G401.6 (cell line): ENCODE measurements at regions not wholly inside any gene's neighbourhood (a gene's known extent, or its start where the extent isn't known, plus 50 kb on each side); places are given as distances from the start of the nearest gene placed in this dataset.

Experiments used
- FAIRE-seq: peaks from 2 replicates; lab custom pipeline; 2012; peaks lifted over from hg19 to GRCh38; lab: Jason Lieb, UNC

GRCh38 chr4:127558088-127558487 lies 74.7 kb upstream of the INTU start:
- FAIRE-seq, result no peak

- no peak for FAIRE-seq
Observed at GRCh38 chr4:127558489-127559407, 74.0 kb upstream of the INTU start.

DNA sequence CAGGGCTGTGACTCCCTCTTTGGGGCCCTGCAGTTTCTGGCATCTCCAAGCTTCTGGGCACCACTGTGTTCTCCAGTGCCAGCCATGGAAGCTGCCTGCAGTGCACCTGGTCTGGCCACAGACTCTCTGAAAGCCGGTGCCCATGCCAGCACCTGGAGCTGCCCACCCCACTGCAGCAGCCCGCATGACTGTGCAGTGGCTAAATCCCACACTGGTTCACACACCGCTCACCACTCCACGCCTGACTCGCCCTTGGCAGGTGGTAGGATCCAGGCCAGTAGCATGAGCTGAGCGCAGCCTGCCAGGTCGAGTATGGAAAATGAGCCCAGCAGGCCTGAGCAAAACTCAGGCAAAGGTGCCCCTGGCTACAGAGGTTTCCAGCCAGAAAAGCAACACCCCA lies 72.8 kb upstream of the INTU start:
- no peak for FAIRE-seq

DNA sequence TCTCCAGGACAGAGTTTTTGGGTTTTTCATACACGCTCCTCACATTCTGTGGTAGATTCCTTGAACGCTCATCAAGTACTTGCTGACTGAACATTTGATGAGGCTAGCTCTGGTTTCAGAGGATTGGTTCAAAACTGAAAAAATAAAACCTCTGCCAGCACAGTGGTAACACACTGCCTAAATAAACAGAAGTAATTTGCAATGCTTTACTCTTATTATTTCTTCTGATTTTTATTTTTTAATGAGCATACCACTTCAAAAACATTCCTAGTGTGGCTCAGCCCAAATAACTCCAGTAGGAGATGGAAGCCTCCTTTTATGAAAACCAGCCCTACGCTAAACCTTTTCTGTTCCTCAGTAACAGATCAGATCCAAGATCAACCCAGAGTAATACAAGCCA lies 72.0 kb upstream of the INTU start:
- no peak for FAIRE-seq

DNA sequence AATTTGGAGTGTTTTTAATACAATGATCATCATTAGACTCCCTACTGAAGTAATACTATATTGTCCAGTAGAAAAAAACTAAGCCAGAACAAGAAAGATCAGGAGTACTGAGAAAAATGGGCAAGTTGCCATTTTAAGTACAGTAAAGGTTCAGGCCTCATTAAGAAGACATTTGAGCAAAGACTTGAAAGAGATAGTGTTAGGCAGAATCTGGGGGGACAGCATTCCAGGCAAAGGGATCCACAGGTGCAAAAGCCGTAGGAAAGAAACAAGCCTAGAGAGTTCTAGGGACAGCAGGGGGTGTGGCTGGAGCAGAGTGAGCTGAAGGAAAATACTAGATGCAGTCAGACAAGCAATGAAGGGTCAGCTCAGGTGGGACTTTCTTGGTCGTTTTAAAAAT lies 58.1 kb upstream of the INTU start:
- no peak for FAIRE-seq

- FAIRE-seq, result no peak
Observed at GRCh38 chr4:127575888-127576287, 56.9 kb upstream of the INTU start.

GRCh38 chr4:127578491-127578890 lies 54.3 kb upstream of the INTU start:
- no peak for FAIRE-seq

DNA sequence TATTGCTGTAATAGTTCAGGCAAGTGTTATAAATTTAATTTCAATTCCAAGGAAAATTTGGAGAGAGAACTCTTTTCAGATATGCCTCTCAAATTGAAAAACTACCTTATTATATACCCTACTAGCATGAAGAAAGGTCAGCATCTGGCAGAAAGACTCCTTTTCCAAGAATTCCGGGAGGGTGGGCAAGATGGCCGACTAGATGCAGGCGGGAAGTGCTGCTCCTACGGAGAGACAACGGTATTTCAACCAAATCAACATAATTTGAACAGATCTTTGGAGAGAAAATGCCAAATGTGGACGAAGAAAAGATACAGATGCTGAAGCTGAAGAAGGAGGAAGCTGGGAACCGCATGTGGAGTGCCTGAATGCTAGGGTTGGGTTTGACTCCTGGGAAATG lies 53.8 kb upstream of the INTU start:
- no peak for FAIRE-seq

- FAIRE-seq, result no peak
Observed at GRCh38 chr4:127579821-127580220, 52.9 kb upstream of the INTU start.

- FAIRE-seq, result no peak
Observed at GRCh38 chr4:127580300-127580699, 52.5 kb upstream of the INTU start.

DNA sequence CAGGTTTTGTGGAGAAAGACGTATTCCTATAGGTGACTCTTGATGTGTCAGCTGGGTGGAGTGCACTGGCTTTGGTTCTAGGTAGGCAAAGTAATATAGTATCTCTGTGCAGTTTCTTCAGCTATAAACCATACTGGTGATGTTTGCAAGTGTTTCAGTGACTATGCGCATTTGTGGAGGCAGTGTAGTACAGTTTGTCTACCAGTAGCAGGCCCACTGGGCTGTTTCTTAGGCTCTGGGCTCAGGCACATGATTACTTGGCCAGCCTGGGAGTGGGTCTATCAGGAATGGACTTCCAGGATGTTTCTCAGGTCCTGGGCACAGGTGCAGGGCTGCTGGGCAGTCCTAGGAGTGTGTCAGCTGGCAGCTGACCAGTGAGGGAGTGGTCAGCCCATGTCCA lies 51.9 kb upstream of the INTU start:
- FAIRE-seq, result no peak
